Forelimb muscle (tissue), 1 donor: ENCODE measurements at regions not wholly inside any gene's neighbourhood (a gene's known extent, or its start where the extent isn't known, plus 50 kb on each side); places are given as distances from the start of the nearest gene placed in this dataset.
A peak's percentile ranks its signal among the peaks of the same experiment; 100 is the strongest.

Experiments
- DNase-seq: peaks from one replicate; pipeline ENCODE4 v3.0.0-alpha.2; 2013; ENCODE audit warnings: low read depth

DNA sequence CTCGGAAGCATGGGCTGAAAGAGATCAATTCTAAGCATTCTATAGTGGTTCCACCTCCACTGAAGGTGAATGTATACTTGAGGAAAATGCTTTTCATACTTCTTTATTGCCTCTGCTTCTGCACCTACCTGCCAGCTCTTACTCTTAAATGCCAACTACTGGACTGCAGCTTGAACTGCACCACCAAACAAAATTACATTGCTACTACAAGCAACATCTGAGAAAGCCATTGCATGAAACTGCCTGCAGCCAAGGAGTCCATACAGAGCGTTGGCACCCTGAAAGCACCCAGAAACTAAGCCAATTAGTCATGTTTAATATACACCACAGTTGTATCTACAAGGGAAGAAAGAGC is 440.9 kb downstream of the BTBD3 start:
- no peak for DNase-seq

DNA sequence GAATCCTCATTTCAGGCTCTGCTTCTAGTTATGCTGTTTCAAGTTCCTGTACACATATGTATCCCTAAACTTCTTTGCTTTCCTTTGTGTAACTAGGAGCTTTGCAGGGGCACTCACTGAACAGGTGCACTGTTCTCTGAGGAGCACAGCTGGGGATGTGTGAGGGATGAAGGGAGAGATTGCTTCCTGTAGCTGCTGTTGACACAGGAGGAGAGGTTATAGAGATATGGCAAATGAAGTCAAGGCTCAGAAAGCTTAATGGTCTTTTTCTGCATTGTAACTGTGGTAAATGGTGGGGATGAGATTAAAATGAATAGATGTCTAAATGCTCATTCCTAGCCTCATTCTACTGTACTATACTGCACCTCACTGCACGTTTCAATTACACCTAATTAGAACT is 454.3 kb downstream of the BTBD3 start:
- no peak for DNase-seq

DNA sequence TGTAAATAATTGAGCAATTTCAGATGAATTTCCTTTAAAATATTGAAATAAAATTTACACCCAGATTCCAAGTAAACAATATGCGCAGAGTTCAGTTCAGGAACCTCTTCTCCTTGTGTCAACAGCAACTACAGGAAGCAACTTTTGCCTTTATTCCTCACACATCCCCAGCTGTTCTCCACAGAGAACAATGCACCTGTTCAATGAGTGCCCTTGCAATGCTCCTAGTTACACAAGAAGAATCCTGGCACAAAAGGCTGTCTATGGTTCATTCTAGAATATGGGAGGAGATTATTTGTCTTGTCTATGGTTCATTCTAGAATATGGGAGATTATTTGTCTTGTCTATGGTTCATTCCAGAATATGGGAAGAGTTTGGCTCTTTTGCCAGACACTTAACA is 454.9 kb downstream of the BTBD3 start:
- DNase-seq = no peak

DNA sequence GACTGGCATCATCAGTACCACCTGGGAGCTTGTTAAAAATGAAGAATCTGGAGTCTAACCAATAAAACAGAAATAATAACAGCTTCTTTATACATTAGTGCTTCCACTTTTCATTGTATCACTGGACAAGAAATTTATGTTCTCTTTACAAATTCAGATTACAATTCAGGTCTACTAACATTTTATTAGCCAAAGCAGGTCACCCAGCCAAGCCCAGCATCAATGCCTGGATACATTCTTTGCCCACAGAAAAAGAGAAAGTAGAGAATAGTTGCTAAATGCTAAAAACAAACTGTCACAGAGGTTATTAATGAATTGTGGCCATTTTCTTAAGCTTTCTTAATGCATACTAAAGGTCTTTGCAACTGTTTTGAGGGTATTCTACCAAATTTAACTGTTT is 458.3 kb downstream of the BTBD3 start:
- no peak for DNase-seq

DNA sequence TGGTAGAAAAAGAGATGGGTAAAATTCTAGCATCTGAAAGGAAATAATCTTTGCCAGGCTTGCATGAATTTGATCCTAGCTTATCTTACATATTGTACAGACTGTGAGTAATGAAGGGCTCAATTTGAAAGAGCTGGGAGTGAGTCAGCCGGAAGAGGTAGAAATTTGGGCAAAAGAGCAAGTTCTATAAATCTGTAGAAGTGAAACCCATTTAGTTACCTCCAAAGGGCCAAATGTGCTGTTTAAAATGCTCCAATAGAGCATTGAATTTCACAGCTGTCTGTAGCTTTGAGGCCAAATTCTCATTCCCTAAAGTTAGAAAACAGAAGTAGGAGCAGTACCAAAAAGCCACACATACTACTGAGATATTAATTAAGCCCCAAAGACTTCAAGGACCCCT is 466.1 kb downstream of the BTBD3 start:
- peak; percentile 22 for DNase-seq

DNA sequence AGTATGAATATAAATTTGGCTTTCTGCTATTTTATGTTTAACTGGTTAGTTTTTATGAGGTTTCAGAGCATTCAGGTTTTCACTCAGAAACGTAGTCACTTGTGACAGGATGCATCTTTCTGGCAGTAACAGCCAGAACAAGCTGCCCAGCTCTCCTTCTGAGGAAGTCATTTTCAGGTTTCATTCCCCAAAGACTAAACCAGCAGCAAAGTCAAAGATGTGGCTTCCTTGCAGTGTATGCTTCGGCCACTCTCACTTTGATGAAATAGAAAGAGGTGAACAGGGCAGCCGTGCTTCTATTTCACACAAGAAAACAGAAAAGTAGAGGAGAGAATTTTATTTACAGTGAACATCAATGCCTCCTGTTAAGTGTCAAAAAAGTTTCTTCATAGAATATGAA is 469.1 kb downstream of the BTBD3 start:
- DNase-seq = no peak

DNA sequence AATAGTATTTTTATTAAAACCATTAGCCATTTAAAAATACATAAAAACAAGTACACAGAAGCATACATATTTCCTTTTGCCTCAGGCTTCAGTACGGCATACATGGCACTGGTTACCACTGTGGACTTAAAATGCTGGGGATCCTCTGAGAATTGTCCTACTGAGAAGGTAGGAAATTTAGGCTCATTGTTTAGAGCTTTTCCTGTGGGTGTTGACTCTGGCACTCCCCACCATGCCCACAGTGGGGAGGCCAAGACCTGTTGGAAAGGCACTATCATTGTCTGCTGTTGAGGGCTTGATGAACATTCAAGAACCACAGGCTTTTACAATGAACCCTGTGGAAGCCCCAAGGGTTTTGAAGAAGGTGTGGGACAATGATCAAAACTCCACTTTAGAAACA is 473.4 kb downstream of the BTBD3 start:
- no peak for DNase-seq

DNA sequence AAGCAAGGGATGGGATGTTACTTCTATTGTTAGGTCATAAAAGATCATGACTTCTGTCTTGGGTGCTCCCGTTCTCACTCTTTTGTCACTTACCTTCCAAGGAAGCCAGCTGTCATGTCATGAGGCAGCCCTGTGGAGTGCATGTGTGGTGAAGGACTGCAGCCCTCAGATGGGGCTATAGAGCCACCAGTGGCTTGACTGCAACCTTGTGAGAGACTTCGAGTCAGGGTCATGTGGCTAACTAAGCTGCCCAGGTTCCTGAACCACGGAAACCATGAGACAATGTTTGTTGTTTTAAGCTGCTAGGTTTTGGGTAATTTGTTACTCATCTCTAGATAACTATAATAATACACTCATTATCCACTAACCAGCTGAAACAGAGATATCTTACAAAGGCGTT is 477.1 kb downstream of the BTBD3 start:
- no peak for DNase-seq

DNA sequence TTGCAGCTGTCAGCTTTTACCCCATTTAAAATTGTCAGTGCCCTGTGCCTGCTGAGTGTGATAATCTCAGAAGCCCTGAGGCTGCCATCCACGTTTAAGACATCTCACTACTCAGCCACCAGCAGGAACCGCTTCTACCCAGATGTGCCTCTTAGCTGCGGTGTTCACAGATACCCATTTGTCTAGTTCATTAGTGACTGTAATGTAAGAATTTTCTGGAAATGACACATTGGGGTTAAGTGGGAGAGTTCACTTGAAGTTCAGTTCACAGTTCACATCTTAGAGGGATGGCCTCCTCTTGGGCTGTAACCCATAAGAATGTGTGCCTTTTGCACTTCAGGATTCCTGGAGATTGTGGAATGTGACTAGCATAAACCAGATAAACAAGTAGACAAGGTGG is 477.7 kb downstream of the BTBD3 start:
- DNase-seq = no peak

DNA sequence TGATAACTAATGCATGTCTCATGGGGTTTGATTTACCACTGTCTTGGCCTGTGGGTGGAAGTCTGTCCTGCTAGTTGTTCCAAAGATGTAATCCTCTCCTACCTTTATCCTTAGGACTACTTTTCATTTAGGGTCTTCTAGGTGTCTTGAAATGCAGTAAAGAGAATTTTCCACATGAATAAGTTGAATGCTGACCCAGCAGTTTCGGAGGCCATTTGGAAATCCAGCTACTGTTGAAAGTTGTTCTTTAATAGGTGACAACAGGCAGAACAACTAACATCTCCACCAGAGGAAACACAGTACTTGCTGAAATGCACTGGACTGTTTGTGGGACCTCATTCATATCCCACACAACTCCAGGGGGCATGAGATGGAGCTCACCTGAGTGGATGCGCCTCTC is 478.1 kb downstream of the BTBD3 start:
- DNase-seq = no peak

DNA sequence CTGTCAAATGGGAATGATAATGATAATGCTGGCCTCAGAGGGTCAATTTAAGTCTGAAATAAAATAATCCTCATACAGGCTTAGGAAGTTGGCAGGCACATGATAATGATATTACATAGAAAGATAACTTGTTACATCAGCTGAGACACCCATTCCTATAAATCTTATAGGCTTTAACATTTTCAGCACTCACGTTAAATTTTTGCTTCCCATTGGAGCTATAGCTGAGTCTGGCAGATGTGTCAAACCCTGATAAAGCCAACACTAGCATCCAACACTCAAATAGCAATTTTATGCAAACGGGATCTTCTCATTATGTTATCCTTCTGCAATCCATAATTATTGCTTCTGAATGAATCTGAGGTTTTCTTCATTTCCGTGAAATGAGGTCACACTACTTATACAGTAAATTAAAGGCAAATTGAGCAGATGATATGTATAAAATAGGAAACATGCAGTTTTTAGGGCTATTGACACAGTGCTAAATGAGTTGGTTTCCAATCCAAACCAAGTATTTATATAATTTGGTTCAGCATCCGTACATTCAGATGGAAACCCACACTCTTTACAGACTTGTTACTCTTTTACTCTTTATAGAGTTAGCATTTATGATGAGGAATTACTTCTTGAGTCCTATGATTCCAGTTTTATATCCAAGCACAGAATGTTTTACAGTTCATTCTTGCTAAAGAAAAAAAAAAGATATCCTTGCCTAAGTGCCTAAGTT is 481.6 kb downstream of the BTBD3 start:
- DNase-seq = no peak

DNA sequence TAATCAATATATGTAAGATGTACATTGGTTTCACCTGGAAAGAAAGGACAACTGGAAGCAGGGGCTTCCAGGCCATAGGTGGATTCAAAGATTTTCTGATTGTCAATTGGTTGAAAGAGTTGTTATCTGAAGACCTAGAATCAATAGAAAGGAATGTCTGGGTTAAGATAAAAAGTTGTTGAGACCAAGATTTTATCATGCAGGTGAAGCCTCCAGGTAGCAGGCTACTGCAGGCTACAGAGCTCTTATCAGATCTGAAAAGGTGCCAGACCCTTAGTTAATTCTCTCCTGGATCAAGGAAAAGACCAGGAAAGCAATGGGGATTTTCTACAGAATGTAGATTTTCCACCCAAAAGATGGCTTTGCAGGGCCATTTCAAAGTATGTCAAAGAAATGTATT is 487.2 kb downstream of the BTBD3 start:
- DNase-seq = no peak

DNA sequence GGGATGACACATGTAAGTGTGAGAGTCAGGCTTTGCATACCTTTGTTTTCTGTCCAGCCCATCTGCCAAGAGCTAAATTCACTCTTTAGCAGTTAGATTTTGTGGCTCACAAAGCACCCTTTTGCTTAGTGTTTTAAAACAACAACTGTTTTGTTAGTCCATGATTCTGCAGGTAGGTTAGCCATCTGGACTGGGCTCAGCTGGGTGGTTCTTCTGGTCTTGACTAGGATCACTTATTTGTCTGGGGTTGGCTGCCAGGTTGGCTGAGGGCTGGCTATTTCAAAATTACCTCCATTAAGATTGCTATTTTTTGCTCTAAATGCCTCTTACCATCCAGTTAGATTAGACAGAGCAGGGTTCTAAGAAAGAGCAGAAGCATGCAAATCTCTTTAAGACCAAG is 489.3 kb downstream of the BTBD3 start:
- no peak for DNase-seq

DNA sequence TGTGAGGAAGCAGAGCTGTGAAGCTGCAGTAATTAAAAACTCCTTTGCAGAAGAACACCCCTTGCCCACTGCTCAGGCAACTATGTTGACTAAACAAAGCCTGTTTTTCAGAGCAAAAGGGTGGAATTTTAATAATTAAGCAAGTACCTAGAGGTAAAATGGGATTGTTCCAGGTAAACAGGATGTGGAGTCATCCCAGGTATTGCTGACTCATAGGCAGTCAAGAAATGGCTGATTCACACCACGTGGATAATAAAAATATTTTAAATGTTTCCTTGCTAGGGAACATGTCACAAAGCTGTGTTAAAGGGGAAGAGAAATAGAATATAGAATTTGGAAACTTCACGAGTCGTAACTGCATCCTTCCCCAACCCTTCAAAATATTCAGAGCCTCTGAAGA is 491.8 kb downstream of the BTBD3 start:
- no peak for DNase-seq

DNA sequence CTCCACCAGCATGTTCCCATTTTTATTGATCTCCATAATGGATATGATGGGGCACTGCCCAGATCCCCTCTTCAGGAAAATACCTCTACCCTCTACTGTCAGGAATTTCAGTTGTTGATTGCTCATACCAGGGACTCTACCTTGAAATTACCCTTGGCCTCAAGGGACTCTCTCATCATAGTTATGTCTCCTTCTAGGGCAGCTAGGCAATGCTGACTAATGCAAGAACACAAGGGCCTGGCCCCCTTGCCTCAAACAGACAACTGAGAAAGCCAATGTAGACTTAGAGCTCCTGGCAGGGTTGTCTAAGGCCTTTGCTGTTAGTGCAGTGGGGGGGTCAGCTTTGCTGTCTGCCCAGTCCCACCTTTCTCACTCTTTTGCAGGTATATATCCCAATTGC is 493.1 kb downstream of the BTBD3 start:
- no peak for DNase-seq

DNA sequence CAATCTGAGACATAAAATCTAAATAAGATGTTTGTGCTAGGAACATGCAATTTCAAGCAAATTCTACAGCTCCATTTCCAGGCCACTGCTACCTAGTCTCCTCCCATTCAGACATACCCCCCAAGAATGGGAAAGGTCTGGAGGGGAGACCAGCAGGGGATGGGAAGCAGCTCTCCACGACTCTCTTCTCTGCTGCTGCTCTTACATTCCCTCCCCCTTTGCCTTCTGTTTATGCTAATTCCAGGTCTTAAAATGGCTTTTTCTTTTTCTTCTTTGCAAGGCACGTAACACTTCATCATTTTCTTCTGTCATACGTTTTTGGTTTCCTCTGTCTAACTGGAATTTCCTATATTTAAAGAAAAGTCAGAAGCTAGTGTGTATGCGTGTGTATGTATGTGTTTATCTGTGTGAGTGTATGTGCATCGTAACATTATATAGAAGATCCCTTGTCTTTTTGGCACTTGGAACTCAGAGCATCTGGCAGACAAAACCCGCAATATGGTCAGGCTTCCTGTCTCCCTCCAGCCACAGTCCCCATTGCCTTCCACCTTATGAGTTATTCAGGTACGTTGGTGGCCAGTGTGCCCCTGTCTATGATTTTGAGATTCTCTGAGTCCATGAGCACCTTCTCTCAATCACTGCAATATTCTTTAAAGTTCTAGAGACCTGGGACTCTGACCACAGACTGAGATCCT is 493.7 kb downstream of the BTBD3 start:
- DNase-seq = no peak

DNA sequence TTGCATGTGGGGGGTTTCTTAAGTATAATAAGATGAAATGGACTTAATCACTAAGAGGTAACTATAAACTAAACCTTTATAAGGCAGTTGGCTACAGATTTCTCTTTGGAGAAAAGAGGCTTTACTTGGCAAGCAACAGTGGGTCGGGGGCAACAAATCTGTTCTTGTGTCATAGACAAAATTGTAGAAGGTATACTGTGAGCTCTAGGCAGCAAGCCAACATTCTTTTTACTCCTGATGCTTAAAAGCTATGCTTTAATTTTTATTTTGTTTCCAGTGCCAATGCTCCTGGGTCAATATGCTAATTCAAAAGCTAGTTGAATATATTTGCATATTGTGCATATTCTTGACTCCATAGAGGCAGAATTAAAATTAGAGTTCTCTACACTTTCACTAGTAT is 495.4 kb downstream of the BTBD3 start:
- no peak for DNase-seq

DNA sequence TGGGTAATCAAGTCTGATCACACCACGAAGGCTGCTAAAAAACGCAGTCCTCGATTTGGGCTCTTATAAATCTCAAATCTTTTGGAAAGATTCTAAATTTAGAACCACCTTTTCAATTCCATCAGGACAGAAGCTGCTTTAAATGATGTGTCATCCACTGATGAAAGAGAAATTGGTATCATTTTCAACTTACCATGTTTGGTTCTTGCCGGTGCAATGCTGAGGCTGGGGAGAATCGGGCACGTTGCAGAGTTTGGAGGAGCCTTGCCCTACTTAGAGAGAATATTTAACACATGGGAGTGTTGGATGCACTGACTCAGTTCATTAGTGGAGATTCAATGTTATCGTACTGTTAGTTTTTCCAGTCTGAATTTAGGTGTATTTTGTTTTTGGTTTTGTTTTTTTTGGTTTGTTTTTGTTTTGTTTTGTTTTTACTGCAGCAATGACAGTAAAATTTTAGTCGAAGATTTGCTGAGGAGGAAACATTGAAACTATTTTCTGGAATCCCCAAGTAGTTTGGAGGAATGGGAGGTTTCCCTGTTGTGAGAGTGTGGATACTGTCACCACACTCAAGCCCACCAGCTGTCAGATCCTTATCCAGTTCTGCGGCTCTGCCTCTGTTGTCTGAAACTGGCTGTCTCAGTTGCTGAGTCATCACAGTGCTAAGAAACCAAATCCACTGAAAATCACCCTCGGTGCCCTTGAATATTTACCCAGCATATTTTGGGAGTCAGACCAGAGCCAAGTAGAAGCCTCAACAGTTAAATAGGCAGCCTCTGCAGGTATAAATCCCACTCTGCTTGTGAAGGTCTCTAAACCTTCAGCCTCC is 497.0 kb downstream of the BTBD3 start:
- DNase-seq = no peak

DNA sequence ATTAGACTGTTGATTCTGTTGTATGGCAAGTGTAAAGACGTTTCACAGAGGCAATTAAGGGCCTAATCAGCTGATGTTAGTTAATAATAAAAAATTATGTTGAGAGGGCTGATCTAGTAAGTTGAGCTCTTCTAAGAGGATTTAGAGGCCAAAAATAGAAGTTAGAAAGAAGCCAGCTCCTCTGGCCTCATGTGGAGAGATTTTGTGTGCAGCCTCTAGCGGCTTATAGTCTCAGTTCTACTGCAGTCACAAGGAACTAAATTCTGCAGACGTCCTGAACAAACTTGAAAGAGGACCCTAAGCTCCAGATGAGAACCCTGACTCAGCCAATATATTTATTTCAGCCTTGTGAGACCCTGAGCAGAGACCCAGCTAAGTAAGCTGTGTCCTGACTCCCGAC is 498.6 kb downstream of the BTBD3 start:
- no peak for DNase-seq

DNA sequence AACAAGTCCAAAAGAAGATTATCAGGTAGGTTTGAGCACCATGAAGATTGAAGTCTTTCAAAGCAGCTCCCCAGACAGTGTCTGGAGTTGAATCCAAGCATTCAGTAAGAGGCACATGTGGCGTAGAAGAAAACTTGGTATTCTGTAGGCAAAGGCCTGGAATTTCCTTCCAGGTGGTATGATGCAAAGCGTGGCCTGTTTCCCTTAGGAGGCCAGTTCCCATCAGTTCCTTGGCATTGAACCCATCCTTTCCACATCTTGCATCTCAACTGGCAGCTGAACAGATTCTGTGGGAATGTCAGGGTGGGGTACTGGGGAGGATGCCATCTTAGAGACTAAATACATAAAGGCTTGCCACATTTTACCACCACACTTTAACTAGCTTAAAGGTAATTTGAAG is 516.0 kb downstream of the BTBD3 start:
- no peak for DNase-seq

DNA sequence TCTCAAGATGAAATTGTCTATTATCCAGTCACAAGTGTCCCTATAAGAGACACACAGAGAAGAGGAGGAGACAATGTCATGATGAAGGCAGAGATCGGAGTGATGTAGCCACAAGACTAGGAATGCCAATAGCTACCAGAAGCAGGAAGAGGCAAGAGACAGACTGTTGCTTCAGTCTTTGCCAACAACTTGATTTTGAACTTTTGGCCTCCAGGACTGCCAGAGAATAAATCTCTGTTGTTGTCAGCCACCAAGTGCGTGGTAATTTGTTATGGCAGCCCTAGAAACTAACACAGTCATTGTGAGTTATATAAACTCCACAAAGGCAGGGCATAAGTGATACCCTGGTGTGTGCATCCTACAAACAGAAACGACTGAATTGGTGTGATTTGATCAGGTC is 517.0 kb downstream of the BTBD3 start:
- no peak for DNase-seq

DNA sequence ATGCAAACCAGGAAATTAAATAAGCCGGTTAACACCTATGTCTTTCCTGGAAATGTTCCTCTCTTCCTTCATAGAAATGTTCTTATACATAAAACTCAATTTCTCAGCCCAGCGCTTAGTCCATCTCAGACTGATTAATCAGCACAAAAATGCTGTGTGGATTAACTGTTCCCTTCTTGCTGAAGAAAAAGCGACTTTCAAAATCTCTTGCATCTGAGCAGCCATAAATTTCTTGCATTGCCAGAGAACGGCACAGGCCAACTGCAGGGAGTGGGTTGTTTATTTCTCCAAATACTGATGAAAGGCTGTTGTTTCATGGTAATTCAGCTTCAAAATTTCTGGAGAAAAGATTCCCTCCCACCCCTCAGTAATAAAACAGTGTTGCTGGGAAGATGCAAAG is 517.6 kb downstream of the BTBD3 start:
- no peak for DNase-seq

DNA sequence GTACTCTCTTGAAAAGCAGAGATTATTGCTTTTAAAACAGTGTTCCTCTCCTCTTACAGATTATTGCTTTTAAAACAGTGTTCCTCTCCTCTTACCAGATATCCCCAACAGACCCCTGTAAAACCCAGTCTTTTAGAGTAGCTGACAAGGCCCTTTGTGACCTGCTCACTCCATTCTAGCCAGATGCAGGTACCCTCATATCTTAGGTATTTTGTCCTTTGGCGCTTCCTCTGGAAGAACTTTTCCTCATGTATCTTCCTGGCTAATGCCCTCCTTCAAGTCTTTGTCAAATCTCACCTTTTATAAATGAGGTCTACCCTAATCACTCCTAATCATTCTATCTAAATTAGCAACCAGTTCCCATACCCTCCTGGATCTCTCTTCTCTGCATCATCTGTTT is 536.0 kb downstream of the BTBD3 start:
- no peak for DNase-seq
